WERI-Rb-1 (cell line): ENCODE measurements at regions not wholly inside any gene's neighbourhood (a gene's known extent, or its start where the extent isn't known, plus 50 kb on each side); places are given as distances from the start of the nearest gene placed in this dataset.

Source experiments
- DNase-seq: peaks from one replicate; pipeline ENCODE4 v3.0.0-alpha.2; 2020
- H3K27ac ChIP-seq: fragments of 250-450 bp; sonication (Bioruptor Pico); 2 replicates; pipeline ENCODE4 v1.5.1; 2020; ENCODE audit warnings: mild to moderate bottlenecking, moderate library complexity
- H3K27me3 ChIP-seq: fragments of 250-450 bp; sonication (Bioruptor Pico); 2 replicates; pipeline ENCODE4 v1.5.1; 2021; ENCODE audit warnings: mild to moderate bottlenecking, low read depth, moderate library complexity; ENCODE audit not compliant: insufficient read depth, severe bottlenecking
- H3K36me3 ChIP-seq: fragments of 250-450 bp; sonication (Bioruptor Pico); 2 replicates; pipeline ENCODE4 v1.5.1; 2020; ENCODE audit warnings: mild to moderate bottlenecking, moderate library complexity
- H3K4me3 ChIP-seq: 2 replicates; pipeline ENCODE4 v1.5.1; 2011; ENCODE audit warnings: low read depth, mild to moderate bottlenecking, control low read depth, low read length
- H3K9me3 ChIP-seq: fragments of 250-450 bp; sonication (Bioruptor Pico); 2 replicates; pipeline ENCODE4 v1.5.1; 2021; ENCODE audit warnings: mild to moderate bottlenecking, moderate library complexity; ENCODE audit not compliant: severe bottlenecking
- CTCF ChIP-seq: IDR thresholded peaks from 2 replicates; pipeline ENCODE4 v1.5.1; 2011; ENCODE audit warnings: low read depth, mild to moderate bottlenecking, control low read depth, inconsistent platforms, low read length

GRCh38 chr19:28293685-28294084, 919.3 kb downstream of the UQCRFS1 start:
- no peaks in the 10 kb centered on the region for H3K27me3 ChIP-seq
- no peak for DNase-seq
- no peak overlapping the region for H3K27ac ChIP-seq
- H3K36me3 ChIP-seq: no peaks in the 10 kb centered on the region
- H3K9me3 ChIP-seq: no peaks in the 10 kb centered on the region
- no peak overlapping the region for H3K4me3 ChIP-seq
- no peak for TF ChIP-seq CTCF

GRCh38 chr19:28292822-28293500, 920.0 kb downstream of the UQCRFS1 start:
- Histone ChIP-seq H3K9me3 (no peaks in the 10 kb centered on the region), H3K27ac (no peak overlapping the region), H3K36me3 (no peaks in the 10 kb centered on the region), H3K4me3 (no peak overlapping the region), H3K27me3 (no peaks in the 10 kb centered on the region)
- no peak for DNase-seq
- no peak for TF ChIP-seq CTCF

- Histone ChIP-seq H3K36me3 (no peaks in the 10 kb centered on the region), H3K27me3 (no peaks in the 10 kb centered on the region), H3K27ac (no peak overlapping the region), H3K4me3 (no peak overlapping the region), H3K9me3 (no peaks in the 10 kb centered on the region)
- no peak for DNase-seq
- no peak for TF ChIP-seq CTCF
Observed at GRCh38 chr19:28291874-28292273, 921.1 kb downstream of the UQCRFS1 start.

- Histone ChIP-seq H3K27me3 (no peaks in the 10 kb centered on the region), H3K4me3 (no peak overlapping the region), H3K27ac (no peak overlapping the region), H3K36me3 (no peaks in the 10 kb centered on the region), H3K9me3 (no peaks in the 10 kb centered on the region)
- TF ChIP-seq CTCF: no peak
- DNase-seq: no peak
Observed at GRCh38 chr19:28290963-28291657, 921.8 kb downstream of the UQCRFS1 start.

GRCh38 chr19:28289295-28290063, 923.5 kb downstream of the UQCRFS1 start:
- TF ChIP-seq CTCF: no peak
- H3K9me3 ChIP-seq: no peaks in the 10 kb centered on the region
- H3K27ac ChIP-seq: no peak overlapping the region
- no peak overlapping the region for H3K4me3 ChIP-seq
- no peaks in the 10 kb centered on the region for H3K27me3 ChIP-seq
- no peak for DNase-seq
- H3K36me3 ChIP-seq: no peaks in the 10 kb centered on the region
